ENCODE measurements at regions not wholly inside any gene's neighbourhood (a gene's known extent, or its start where the extent isn't known, plus 50 kb on each side); places are given as distances from the start of the nearest gene placed in this dataset.

DNA sequence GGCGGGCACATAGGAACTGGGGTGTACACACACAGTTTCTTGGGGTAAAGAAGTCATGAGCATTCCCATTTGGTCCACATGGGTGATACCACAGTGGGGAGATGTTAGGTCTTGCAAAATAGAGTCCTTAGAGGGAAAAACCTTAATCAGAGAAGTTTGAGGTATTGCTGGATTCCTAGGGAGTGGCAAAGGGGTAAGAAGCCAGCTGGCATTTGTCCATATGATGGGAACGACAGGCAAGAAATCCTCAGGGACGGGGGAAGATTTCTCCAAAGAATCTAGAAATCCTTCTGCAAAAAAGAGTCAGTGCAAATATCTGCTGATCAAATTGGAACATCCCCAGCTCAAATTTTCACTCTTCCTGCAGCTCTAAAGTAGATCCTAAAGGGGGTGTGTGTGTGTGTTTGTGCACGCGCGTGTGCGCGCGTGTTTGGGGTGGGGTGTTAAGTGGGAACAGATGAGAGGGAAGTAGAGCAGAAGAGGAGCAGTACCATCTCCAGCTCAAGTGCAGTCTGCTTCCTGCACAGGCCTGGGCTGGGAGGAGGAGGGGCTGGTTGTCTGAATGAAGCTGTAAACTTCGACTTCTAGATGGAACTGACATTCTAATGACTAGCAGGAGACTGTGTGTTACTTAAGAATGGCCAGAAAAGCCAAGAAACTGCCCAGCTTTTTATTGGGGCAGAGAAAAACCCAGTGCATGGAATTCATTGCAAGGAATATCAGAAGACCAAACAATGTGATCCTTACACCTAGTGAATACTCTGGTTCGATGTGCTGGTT, 168.0 kb downstream of the SPP2 start:
- H3K27ac ChIP-seq (ENCODE audit: low read length): no peak overlapping the region
- no peaks in the 10 kb centered on the region for H3K27me3 ChIP-seq (ENCODE audit: insufficient read depth, low read length)
- no peaks in the 10 kb centered on the region for H3K4me1 ChIP-seq (ENCODE audit: insufficient read depth, low read length)
- H3K36me3 ChIP-seq (ENCODE audit: insufficient read depth, low read depth, low read length): no peaks in the 10 kb centered on the region
- H3K4me3 ChIP-seq (ENCODE audit: low read length): no peak overlapping the region
- no peaks in the 10 kb centered on the region for H3K9me3 ChIP-seq (ENCODE audit: insufficient read depth, low read depth, low read length)
- H3K9ac ChIP-seq (ENCODE audit: low read depth, low read length): no peak overlapping the region

DNA sequence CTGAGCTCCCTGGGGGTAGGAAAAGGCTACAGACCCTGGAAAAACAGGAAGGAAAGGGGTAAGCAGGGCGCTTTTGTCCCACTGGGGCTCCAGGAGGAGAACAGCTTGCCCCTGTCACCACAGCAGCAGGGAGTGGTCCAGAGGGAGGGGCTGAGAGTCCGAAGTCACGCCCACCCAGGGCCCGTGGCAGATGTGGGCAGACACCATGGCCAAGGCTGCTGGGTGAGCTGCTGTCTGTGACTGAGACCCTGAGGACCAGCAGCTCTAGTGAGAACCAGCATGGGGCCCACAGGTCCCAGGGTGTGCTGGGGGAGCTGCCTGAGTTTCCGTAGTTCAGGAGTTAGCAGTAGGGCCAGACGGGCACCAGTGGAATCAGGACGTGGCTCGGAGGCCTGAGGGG, 162.0 kb downstream of the SPP2 start:
- no peak overlapping the region for H3K27ac ChIP-seq (ENCODE audit: low read length)
- no peak overlapping the region for H3K9ac ChIP-seq (ENCODE audit: low read depth, low read length)
- no peaks in the 10 kb centered on the region for H3K36me3 ChIP-seq (ENCODE audit: insufficient read depth, low read depth, low read length)
- no peaks in the 10 kb centered on the region for H3K4me1 ChIP-seq (ENCODE audit: insufficient read depth, low read length)
- 0 out of 2 replicates have a peak, but pooled peaks cover under 1% of the 10 kb centered on the region for H3K9me3 ChIP-seq (ENCODE audit: insufficient read depth, low read depth, low read length)
- no peaks in the 10 kb centered on the region for H3K27me3 ChIP-seq (ENCODE audit: insufficient read depth, low read length)
- H3K4me3 ChIP-seq (ENCODE audit: low read length): no peak overlapping the region

DNA sequence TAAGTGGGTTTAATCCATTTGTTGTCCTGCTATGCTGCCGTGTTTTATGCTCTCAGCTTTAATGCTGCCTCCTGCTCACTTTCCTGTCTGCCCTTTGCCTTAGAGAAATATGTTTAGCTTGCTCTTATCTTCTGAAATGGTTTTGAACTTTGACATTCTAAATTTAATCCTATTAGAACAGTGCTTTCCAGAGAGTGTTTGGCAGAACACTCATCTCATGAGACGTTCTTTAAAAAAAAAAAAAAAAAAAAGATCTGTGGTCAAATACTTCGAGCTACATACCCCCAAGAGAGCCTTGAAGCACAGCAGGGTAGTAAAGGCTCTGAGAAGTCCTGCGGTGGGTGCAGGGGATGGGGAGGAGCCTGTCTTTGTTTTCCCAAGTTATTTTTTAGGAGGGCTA, 161.3 kb downstream of the SPP2 start:
- no peaks in the 10 kb centered on the region for H3K27me3 ChIP-seq (ENCODE audit: insufficient read depth, low read length)
- no peak overlapping the region for H3K9ac ChIP-seq (ENCODE audit: low read depth, low read length)
- no peaks in the 10 kb centered on the region for H3K4me1 ChIP-seq (ENCODE audit: insufficient read depth, low read length)
- no peak overlapping the region for H3K27ac ChIP-seq (ENCODE audit: low read length)
- H3K9me3 ChIP-seq (ENCODE audit: insufficient read depth, low read depth, low read length): 0 out of 2 replicates have a peak, but pooled peaks cover 4% of the 10 kb centered on the region
- no peak overlapping the region for H3K4me3 ChIP-seq (ENCODE audit: low read length)
- H3K36me3 ChIP-seq (ENCODE audit: insufficient read depth, low read depth, low read length): no peaks in the 10 kb centered on the region

DNA sequence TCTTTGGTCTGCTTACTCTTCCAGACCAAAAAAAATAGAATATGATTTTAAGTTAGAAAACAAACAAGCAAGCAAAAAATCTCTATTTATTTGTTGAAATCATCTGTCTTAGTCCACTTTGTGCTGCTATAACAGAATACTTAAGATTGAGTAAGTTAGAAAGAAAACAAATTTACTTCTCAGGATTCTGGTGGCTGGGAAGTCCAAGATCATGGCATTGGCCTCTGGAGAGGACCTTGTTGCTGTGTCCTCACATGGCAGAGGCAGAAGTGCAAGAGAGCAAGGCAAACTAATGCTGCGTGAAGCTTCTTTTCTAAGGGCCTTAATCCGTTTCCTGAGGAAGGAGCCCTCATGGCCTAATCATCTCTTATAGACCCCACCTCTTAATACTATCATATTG, 156.2 kb downstream of the SPP2 start:
- peaks cover 16% of the 10 kb centered on the region for H3K9me3 ChIP-seq (ENCODE audit: insufficient read depth, low read depth, low read length)
- no peak overlapping the region for H3K27ac ChIP-seq (ENCODE audit: low read length)
- no peak overlapping the region for H3K4me3 ChIP-seq (ENCODE audit: low read length)

DNA sequence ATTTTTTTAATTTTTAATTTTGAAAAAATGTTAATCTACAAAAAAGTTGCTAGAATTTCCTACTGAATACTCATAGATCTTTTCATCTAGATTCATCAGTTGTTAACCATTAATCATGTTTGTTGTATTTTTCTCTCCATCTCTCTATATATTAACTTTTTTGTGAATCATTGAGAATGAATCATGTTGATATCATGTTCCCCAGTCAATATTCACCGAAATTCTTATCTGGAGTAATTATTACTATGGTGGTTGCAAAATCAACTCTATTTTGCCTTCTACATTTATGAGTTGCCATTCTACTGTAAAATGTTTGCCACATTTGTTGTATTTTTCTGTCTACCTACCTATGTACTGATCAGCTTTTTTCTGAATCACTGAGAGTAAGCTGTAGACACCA, 154.0 kb downstream of the SPP2 start:
- peaks cover 16% of the 10 kb centered on the region for H3K9me3 ChIP-seq (ENCODE audit: insufficient read depth, low read depth, low read length)
- no peaks in the 10 kb centered on the region for H3K4me1 ChIP-seq (ENCODE audit: insufficient read depth, low read length)
- H3K4me3 ChIP-seq (ENCODE audit: low read length): no peak overlapping the region
- no peak overlapping the region for H3K27ac ChIP-seq (ENCODE audit: low read length)
- H3K36me3 ChIP-seq (ENCODE audit: insufficient read depth, low read depth, low read length): no peaks in the 10 kb centered on the region
- H3K9ac ChIP-seq (ENCODE audit: low read depth, low read length): no peak overlapping the region
- H3K27me3 ChIP-seq (ENCODE audit: insufficient read depth, low read length): no peaks in the 10 kb centered on the region

More for the DNA sequence above, 156.2 kb downstream of the SPP2 start:
- Histone ChIP-seq H3K9ac (ENCODE audit: low read depth, low read length) (no peak overlapping the region), H3K27me3 (ENCODE audit: insufficient read depth, low read length) (no peaks in the 10 kb centered on the region), H3K4me1 (ENCODE audit: insufficient read depth, low read length) (no peaks in the 10 kb centered on the region), H3K36me3 (ENCODE audit: insufficient read depth, low read depth, low read length) (no peaks in the 10 kb centered on the region)

DNA sequence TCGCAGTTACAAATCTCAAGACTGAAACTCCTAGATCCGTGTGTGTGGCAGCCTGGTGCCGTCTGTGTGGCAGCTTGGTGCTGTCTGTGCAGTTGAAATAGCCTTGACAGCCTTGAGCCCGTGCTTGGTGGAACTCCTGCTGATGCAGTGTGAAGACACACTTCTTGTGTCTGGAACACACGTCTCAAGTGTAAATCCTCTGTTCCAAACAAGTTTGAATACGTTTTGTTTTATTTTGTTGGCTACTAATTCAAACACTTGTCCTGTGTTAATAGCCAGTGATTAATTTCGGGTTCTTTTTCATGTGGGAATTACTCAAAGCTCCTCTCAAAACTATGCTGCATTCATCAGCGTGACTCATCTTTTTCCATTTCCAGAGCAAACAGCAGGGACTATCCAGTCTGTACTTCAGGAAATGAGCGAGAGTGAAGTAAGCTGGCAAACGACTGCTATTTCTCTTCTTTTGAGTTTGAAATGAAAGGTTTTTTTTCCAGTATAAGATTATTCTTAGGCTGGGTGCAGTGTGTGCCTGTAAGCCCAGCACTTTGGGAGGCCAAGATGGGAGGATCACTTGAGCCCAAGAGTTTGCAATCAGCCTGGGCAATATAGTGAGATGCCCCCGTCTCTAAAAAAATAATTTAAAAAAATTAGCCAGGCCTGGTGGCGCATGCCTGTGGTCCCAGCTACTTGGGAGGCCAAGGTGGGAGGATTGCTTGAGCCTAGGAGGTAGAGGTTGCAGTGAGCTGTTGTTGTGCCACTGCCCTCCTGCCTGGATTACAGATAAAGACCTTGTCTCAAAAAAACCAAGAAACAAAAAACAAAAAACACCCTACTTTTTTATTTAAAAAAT, 152.9 kb downstream of the SPP2 start:
- Histone ChIP-seq H3K4me3 (ENCODE audit: low read length) (no peak overlapping the region), H3K36me3 (ENCODE audit: insufficient read depth, low read depth, low read length) (no peaks in the 10 kb centered on the region), H3K27me3 (ENCODE audit: insufficient read depth, low read length) (no peaks in the 10 kb centered on the region), H3K9ac (ENCODE audit: low read depth, low read length) (no peak overlapping the region), H3K27ac (ENCODE audit: low read length) (no peak overlapping the region), H3K9me3 (ENCODE audit: insufficient read depth, low read depth, low read length) (peaks cover 16% of the 10 kb centered on the region), H3K4me1 (ENCODE audit: insufficient read depth, low read length) (no peaks in the 10 kb centered on the region)

DNA sequence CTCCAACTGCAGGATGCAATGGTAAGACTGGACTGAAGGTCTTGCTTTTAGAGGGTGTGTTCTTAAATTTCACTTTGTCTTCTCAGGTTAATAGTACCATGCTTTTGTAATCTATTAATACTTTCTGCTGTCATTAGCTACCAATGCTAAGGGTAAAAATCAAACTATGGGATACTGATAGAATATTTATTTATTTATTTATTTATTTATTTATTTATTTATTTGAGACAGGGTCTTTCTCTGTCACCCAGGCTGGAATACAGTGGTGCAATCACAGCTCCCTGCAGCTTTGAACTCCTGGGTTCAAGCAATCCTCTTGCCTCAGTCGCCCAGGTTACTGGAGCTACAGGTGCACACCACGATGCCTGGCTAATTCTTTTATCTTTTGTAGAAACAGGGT, 152.1 kb downstream of the SPP2 start:
- no peak overlapping the region for H3K4me3 ChIP-seq (ENCODE audit: low read length)
- no peak overlapping the region for H3K27ac ChIP-seq (ENCODE audit: low read length)
- H3K36me3 ChIP-seq (ENCODE audit: insufficient read depth, low read depth, low read length): no peaks in the 10 kb centered on the region
- H3K27me3 ChIP-seq (ENCODE audit: insufficient read depth, low read length): no peaks in the 10 kb centered on the region
- no peaks in the 10 kb centered on the region for H3K4me1 ChIP-seq (ENCODE audit: insufficient read depth, low read length)
- no peak overlapping the region for H3K9ac ChIP-seq (ENCODE audit: low read depth, low read length)
- H3K9me3 ChIP-seq (ENCODE audit: insufficient read depth, low read depth, low read length): peaks cover 16% of the 10 kb centered on the region

DNA sequence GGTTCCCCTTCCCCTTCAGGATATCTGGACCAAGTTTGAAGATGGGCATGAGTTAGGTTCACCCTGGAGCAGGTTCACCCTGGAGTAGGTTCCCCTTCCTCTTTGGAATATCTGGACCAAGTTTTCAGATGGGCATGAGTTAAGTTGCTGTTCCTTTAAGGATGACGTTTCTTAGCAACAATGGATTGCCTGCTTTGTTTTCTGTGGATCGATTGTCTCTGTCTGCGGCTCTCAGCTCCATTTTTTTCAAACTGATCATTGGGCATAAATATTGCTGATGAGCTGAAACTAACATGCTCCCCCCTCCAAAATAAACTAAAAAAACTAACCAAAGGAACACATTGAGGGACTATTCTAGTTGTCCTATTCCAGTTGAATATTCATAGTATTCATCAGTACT, 149.5 kb downstream of the SPP2 start:
- H3K4me1 ChIP-seq (ENCODE audit: insufficient read depth, low read length): no peaks in the 10 kb centered on the region; the same call in 1 of the 2 replicates
- H3K9me3 ChIP-seq (ENCODE audit: insufficient read depth, low read depth, low read length): peaks cover 6% of the 10 kb centered on the region
- H3K36me3 ChIP-seq (ENCODE audit: insufficient read depth, low read depth, low read length): no peaks in the 10 kb centered on the region
- no peak overlapping the region for H3K27ac ChIP-seq (ENCODE audit: low read length)
- H3K4me3 ChIP-seq (ENCODE audit: low read length): no peak overlapping the region
- H3K27me3 ChIP-seq (ENCODE audit: insufficient read depth, low read length): no peaks in the 10 kb centered on the region
- H3K9ac ChIP-seq (ENCODE audit: low read depth, low read length): no peak overlapping the region

DNA sequence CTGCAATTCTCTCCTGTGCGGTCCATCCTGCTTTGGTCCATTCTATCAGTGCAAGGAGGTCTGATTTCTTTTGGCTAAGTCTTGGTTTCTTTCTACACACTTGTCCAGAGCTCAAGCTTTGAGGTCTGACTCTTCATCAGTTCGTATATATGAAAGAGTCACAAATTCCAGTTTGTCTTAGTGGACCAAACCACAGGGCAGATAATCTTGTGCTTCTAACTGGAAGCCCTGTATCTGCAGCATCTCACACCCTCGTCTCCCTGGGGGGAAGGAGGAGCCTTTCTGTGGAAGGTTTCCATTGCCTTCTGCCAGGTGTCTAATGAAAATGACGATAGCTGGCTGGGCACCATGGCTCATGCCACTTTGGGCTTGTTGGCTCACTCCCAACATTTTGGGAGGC, 148.5 kb downstream of the SPP2 start:
- no peaks in the 10 kb centered on the region; the same call in 1 of the 2 replicates for H3K4me1 ChIP-seq (ENCODE audit: insufficient read depth, low read length)
- no peak overlapping the region for H3K9ac ChIP-seq (ENCODE audit: low read depth, low read length)
- H3K36me3 ChIP-seq (ENCODE audit: insufficient read depth, low read depth, low read length): no peaks in the 10 kb centered on the region
- H3K27ac ChIP-seq (ENCODE audit: low read length): no peak overlapping the region
- H3K4me3 ChIP-seq (ENCODE audit: low read length): no peak overlapping the region
- no peaks in the 10 kb centered on the region for H3K9me3 ChIP-seq (ENCODE audit: insufficient read depth, low read depth, low read length)
- no peaks in the 10 kb centered on the region for H3K27me3 ChIP-seq (ENCODE audit: insufficient read depth, low read length)

DNA sequence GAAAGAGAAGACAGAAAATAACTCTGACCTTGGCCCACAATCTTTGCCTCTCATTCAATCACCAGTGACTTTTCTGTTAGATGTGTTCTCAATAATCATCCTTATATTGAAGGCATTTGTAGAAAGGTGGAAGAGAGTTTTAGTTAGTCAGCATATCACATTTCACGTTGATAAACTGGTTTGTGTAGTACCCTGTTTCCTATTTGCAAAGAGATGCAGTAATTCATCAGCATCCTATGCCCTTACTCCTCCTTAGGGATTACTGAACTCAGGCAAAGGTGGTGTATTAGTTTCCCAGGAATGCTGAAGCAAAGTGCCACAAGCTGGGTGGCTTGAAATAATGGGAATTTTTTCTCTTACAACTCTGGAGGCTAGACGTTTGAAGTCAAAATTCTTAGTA, 145.0 kb downstream of the SPP2 start:
- no peak overlapping the region for H3K4me3 ChIP-seq (ENCODE audit: low read length)
- H3K36me3 ChIP-seq (ENCODE audit: insufficient read depth, low read depth, low read length): no peaks in the 10 kb centered on the region
- no peak overlapping the region for H3K9ac ChIP-seq (ENCODE audit: low read depth, low read length)
- H3K9me3 ChIP-seq (ENCODE audit: insufficient read depth, low read depth, low read length): no peaks in the 10 kb centered on the region
- H3K4me1 ChIP-seq (ENCODE audit: insufficient read depth, low read length): no peaks in the 10 kb centered on the region; the same call in 1 of the 2 replicates
- H3K27ac ChIP-seq (ENCODE audit: low read length): no peak overlapping the region
- no peaks in the 10 kb centered on the region for H3K27me3 ChIP-seq (ENCODE audit: insufficient read depth, low read length)

DNA sequence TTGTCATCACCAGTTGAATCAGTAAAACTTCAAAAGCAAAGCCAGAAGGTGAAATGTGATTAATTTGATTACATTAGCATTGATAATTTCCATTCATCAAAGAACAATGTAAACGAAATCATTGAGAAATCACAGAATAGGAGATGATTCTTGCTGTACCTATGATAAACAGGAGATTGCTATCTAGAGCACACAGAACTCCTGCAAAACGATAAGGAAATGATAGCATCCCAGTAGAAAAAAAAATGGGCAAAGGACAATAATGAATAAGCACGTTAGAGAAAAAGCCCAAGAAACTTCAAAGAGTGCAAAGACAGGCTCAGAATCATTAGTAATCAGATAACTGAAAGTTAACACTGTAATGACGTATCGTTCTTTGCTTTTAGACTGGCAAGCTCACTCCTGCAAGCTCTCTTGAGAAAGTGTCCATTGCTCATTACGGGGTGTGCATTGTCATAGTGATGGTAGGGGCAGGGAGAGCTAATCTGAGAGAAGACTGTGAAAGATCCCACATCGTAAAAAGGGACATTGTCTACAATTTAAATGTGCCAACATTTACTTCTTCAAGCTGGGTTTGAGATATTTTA, 143.6 kb downstream of the SPP2 start:
- H3K27me3 ChIP-seq (ENCODE audit: insufficient read depth, low read length): no peaks in the 10 kb centered on the region

More for the DNA sequence above, 143.6 kb downstream of the SPP2 start:
- Histone ChIP-seq H3K27ac (ENCODE audit: low read length) (no peak overlapping the region), H3K9ac (ENCODE audit: low read depth, low read length) (no peak overlapping the region), H3K36me3 (ENCODE audit: insufficient read depth, low read depth, low read length) (no peaks in the 10 kb centered on the region), H3K4me3 (ENCODE audit: low read length) (no peak overlapping the region), H3K9me3 (ENCODE audit: insufficient read depth, low read depth, low read length) (no peaks in the 10 kb centered on the region), H3K4me1 (ENCODE audit: insufficient read depth, low read length) (no peaks in the 10 kb centered on the region; the same call in none of the 2 replicates)

All from iPS-20b (cell line).